ENCODE measurements at regions not wholly inside any gene's neighbourhood (a gene's known extent, or its start where the extent isn't known, plus 50 kb on each side); places are given as distances from the start of the nearest gene placed in this dataset.
"Not testable (repeated sequence)": the region's sequence is repeated elsewhere in the genome, so short reads cannot be mapped to it uniquely, and the experiment has no call there.

DNA sequence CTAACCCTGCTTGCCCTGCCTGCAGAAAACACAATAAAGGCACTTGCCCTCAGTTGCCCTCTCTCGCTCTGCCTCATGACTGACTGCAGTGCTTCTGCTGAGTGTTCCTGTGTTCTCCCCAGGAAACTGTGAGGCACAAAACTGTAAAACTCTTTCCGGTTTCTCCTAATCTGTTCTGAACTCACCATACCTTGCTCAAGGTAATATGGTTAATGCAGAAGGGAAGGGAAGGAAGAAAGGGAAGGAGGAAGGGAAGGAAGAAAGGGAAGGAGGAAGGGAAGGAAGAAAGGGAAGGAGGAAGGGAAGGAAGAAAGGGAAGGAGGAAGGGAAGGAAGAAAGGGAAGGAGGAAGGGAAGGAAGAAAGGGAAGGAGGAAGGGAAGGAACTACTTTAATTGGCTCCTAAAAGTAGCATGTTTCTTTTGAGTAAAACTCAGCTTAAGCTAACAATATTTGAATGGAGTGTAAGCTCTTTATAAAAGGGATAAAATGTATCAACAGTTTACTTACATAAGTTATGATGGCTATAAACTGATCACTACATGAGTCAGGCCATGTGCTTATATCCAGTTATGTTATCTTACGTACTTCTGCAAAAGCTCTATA, 334.0 kb upstream of the CLEC14A start:
- TF ChIP-seq, protein P1, sequence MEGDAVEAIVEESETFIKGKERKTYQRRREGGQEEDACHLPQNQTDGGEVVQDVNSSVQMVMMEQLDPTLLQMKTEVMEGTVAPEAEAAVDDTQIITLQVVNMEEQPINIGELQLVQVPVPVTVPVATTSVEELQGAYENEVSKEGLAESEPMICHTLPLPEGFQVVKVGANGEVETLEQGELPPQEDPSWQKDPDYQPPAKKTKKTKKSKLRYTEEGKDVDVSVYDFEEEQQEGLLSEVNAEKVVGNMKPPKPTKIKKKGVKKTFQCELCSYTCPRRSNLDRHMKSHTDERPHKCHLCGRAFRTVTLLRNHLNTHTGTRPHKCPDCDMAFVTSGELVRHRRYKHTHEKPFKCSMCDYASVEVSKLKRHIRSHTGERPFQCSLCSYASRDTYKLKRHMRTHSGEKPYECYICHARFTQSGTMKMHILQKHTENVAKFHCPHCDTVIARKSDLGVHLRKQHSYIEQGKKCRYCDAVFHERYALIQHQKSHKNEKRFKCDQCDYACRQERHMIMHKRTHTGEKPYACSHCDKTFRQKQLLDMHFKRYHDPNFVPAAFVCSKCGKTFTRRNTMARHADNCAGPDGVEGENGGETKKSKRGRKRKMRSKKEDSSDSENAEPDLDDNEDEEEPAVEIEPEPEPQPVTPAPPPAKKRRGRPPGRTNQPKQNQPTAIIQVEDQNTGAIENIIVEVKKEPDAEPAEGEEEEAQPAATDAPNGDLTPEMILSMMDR (IDR thresholded peaks at IDR 0.05; ENCODE audit: insufficient read depth, low read depth, low read length, missing control alignments) = no peak
- H3K4me3 ChIP-seq (ENCODE audit: low read length) = no peak overlapping the region
- DNase-seq (ENCODE audit: low read depth) = no peak

DNA sequence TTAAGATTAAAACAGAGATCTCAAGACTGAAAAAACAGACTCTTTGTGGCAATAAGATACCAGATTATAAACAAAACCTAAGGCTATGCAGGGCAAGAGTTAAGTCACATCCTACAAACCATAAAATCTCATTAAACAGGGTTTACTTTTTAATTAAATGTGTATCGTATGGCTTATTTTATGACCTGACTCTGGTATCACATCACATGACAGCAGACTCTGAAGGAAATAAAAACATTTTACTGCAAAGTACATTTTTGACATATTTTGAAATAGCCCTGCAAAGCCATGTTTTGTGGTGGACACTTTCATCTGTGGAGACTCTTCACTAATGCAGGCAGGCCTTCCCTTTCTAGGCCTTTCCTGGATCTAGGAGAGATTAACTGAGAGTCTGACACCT, 327.6 kb upstream of the CLEC14A start:
- TF ChIP-seq, protein P1 (IDR thresholded peaks at IDR 0.05; ENCODE audit: insufficient read depth, low read depth, low read length, missing control alignments) = no peak
- DNase-seq (ENCODE audit: low read depth) = no peak
- H3K4me3 ChIP-seq (ENCODE audit: low read length) = no peak overlapping the region

- DNase-seq (ENCODE audit: low read depth) = no peak
- TF ChIP-seq, protein P1 (IDR thresholded peaks at IDR 0.05; ENCODE audit: insufficient read depth, low read depth, low read length, missing control alignments) = no peak
These were observed 322.4 kb upstream of the CLEC14A start for GRCh38 chr14:38578278-38578681.

DNA sequence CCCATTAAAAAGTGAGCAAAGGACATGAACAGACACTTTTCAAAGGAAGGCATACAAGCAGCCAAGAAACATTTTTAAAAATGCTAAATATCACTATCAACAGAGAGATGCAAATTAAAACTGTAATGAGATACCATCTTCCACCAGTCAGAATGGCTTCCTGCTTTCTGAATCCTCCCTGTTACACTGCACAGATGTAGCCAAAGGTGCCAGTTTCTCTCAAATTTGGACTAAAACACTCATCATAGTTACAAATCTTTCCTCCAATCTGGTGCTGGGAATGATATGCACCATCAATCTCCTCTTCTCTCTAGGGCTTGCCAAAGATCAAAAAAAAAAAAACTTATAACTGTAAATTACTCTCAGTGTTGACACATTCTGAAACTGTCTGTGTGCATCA, 311.8 kb upstream of the CLEC14A start:
- TF ChIP-seq, protein P1 (IDR thresholded peaks at IDR 0.05; ENCODE audit: insufficient read depth, low read depth, low read length, missing control alignments) = no peak
- DNase-seq (ENCODE audit: low read depth) = no peak
- H3K4me3 ChIP-seq (ENCODE audit: low read length) = no peak overlapping the region

More at GRCh38 chr14:38578278-38578681, 322.4 kb upstream of the CLEC14A start:
- H3K4me3 ChIP-seq (ENCODE audit: low read length) = no peak overlapping the region

- TF ChIP-seq, protein P1 (IDR thresholded peaks at IDR 0.05; ENCODE audit: insufficient read depth, low read depth, low read length, missing control alignments) = no peak
- H3K4me3 ChIP-seq (ENCODE audit: low read length) = no peak overlapping the region
- no peak for DNase-seq (ENCODE audit: low read depth)
These were observed 305.8 kb upstream of the CLEC14A start for GRCh38 chr14:38561657-38562056.

GRCh38 chr14:38559711-38560110, 303.8 kb upstream of the CLEC14A start:
- DNase-seq (ENCODE audit: low read depth) = no peak
- TF ChIP-seq, protein P1 (IDR thresholded peaks at IDR 0.05; ENCODE audit: insufficient read depth, low read depth, low read length, missing control alignments) = no peak
- H3K4me3 ChIP-seq (ENCODE audit: low read length) = no peak overlapping the region

DNA sequence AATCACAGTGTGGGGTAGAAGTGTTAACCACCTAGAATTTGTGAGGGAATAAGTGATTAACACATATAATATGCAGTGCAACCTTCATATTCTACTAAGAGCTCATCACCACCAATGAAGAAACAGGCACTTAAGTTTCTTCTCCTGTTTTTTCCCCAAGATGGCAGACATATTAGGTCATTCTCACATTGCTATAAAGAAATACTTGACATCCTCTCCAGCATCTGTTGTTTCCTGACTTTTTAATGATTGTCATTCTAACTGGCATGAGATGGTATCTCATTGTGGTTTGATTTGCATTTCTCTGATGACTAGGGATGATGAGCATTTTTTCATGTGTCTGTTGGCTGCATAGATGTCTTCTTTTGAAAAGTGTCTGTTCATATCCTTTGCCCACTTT, 301.5 kb upstream of the CLEC14A start:
- H3K4me3 ChIP-seq (ENCODE audit: low read length); DNase-seq (ENCODE audit: low read depth): not testable (repeated sequence)
